Transverse colon (tissue), 4 donors: ENCODE measurements at regions not wholly inside any gene's neighbourhood (a gene's known extent, or its start where the extent isn't known, plus 50 kb on each side); places are given as distances from the start of the nearest gene placed in this dataset.
"Not testable (repeated sequence)": the region's sequence is repeated elsewhere in the genome, so short reads cannot be mapped to it uniquely, and the experiment has no call there.

Experiments used
- DNase-seq: peaks from one replicate; pipeline ENCODE4 v3.0.0-alpha.2; 2019
- H3K27ac ChIP-seq, 4 donors: fragments of 200-600 bp; sonication (generic); 2 replicates each; pipeline ENCODE4 v1.5.1; 2016 to 2018; ENCODE audit warnings: inconsistent platforms in 4 of 4
- H3K27me3 ChIP-seq: fragments of 200-600 bp; sonication (generic); 2 replicates; pipeline ENCODE4 v1.5.1; 2017; ENCODE audit warnings: inconsistent platforms
- H3K36me3 ChIP-seq, 4 donors: fragments of 200-600 bp; sonication (generic); 2 replicates each; pipeline ENCODE4 v1.5.1; 2017 to 2019; ENCODE audit warnings: inconsistent platforms in 4 of 4
- H3K4me1 ChIP-seq, 4 donors: fragments of 200-600 bp; sonication (generic); 2 replicates each; pipeline ENCODE4 v1.5.1; 2017 to 2020; ENCODE audit warnings: inconsistent platforms in 4 of 4
- H3K4me3 ChIP-seq, 4 donors: fragments of 200-600 bp; sonication (generic); 1 replicate in 1 of 4; 2 replicates in 3 of 4; pipeline versions ENCODE4 v1.5.1 to v1.6.1; 2017 to 2019; ENCODE audit warnings: inconsistent platforms in 4 of 4
- H3K9me3 ChIP-seq, 2 donors: fragments of 200-600 bp; sonication (generic); 2 replicates each; pipeline ENCODE4 v1.5.1; 2017 to 2019; ENCODE audit warnings: inconsistent platforms in 2 of 2
- CTCF ChIP-seq, 5 experiments: fragments of 200-600 bp in 3 of 5; fragments of 450-650 bp in 2 of 5; sonication (generic) in 3 of 5; IDR thresholded peaks; 1 replicate in 2 of 5; 2 replicates in 3 of 5; pipeline ENCODE4 v1.5.1; 2016 to 2017; ENCODE audit warnings: antibody characterized with exemption in 5 of 5, inconsistent platforms in 3 of 5, mild to moderate bottlenecking in 2 of 5, moderate library complexity in 1 of 5
- EP300 ChIP-seq: sonication (generic); formaldehyde crosslinking; IDR thresholded peaks from one replicate; pipeline ENCODE4 v1.6.1; 2017; ENCODE audit warnings: antibody characterized with exemption, low read depth
- POLR2A ChIP-seq: fragments of 450-650 bp; IDR thresholded peaks from one replicate; pipeline ENCODE4 v1.6.1; 2016; ENCODE audit warnings: antibody characterized with exemption, mild to moderate bottlenecking, moderate library complexity
- POLR2AphosphoS5 ChIP-seq, 3 donors: sonication (generic); formaldehyde crosslinking; IDR thresholded peaks; one replicate each; pipeline ENCODE4 v1.6.1; 2016; ENCODE audit warnings: antibody characterized with exemption in 3 of 3
- WGBS, 2 donors: methylation state at CpG; one replicate each; pipeline ENCODE4 v1.1.5; 2018; ENCODE audit warnings: low coverage in 1 of 2; 5-methylcytosine and 5-hydroxymethylcytosine counted together
- in situ Hi-C, 4 donors: fragments of 200-750 bp; cut with MboI; loops; one replicate each; pipeline versions ENCODE4 v1.15.0 to v1.15.1; 2017; ENCODE audit warnings: low sequenced_read_pairs in 3 of 4, low pct_ligation_motif_present in 1 of 4, low pct_unique_long_range_greater_than_20kb in 1 of 4
- intact Hi-C: fragments of 100-400 bp; cut with DNase I; formaldehyde crosslinking; loops from one replicate; pipeline ENCODE4 v1.15.1; 2023; ENCODE audit warnings: low total_unique reads

- TF ChIP-seq EP300 (no peak), CTCF (IDR thresholded peaks at IDR 0.05) (no peak), POLR2A (no peak), POLR2AphosphoS5 (IDR thresholded peaks at IDR 0.05) (no peak)
- DNase-seq: no peak
- Histone ChIP-seq H3K9me3 (no peaks in the 10 kb centered on the region), H3K27me3 (no peaks in the 10 kb centered on the region), H3K4me1 (no peaks in the 10 kb centered on the region), H3K4me3 (no peak overlapping the region), H3K27ac (no peak overlapping the region), H3K36me3 (no peaks in the 10 kb centered on the region)
- in situ Hi-C loops (no loop called here), intact Hi-C loops (no loop called here)
- 70 to 91% methylated on average over 1 of the region's 1 CpG for WGBS, 2 donors
Observed at GRCh38 chr2:16908656-16909055, 243.0 kb upstream of the CYRIA start.

DNA sequence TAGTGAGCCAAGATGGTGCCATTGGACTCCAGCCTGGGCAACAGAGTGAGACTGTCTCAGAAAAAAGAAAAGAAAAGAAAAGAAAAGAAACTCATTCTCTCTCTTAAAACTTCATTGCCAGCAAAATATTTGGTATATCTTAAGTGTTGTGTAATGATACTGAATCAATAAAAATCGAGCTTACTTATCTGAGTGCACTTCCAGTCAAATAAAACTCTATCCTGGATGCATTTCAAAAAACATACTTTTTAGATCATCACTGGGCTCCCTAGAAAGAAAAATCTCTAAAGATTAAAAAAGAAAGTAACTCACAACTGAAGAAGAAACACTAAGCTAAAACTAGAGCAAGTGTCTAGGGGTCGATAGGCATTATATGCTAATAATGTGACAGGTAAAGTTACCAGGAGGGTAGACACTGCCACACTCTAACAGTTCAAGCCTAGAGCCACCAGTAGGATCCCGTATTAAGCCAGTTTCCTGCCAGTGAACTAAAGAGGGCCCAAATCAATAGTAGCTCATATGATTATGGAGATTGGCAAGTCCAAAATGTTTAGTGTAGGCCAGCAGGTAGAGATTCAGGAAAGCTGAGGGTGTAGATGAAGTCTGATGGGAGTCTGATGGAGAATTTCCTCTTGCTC lies 242.1 kb upstream of the CYRIA start:
- 47 to 59% methylated on average over 3 of the region's 3 CpGs for WGBS, 2 donors
- intact Hi-C loops (no loop called here), in situ Hi-C loops (no loop called here)
- Histone ChIP-seq H3K36me3 (no peaks in the 10 kb centered on the region), H3K9me3 (no peaks in the 10 kb centered on the region), H3K27me3 (no peaks in the 10 kb centered on the region), H3K4me3 (no peak overlapping the region), H3K27ac (no peak overlapping the region), H3K4me1 (no peaks in the 10 kb centered on the region)
- TF ChIP-seq POLR2AphosphoS5 (IDR thresholded peaks at IDR 0.05): no peak
- no peak for TF ChIP-seq POLR2A
- TF ChIP-seq EP300: no peak
- no peak for TF ChIP-seq CTCF (IDR thresholded peaks at IDR 0.05)
- no peak for DNase-seq

- in situ Hi-C loops, H3K4me1 ChIP-seq, intact Hi-C loops, H3K36me3 ChIP-seq, H3K4me3 ChIP-seq, H3K27ac ChIP-seq, DNase-seq, H3K27me3 ChIP-seq, H3K9me3 ChIP-seq: not testable (repeated sequence)
- 93% methylated on average over 5 of the region's 5 CpGs; no CpG with 5 or more reads in 1 of the 2 donors for WGBS, 2 donors
Observed at GRCh38 chr2:16905325-16905724, 239.7 kb upstream of the CYRIA start.

- in situ Hi-C loops: no loop called here
Observed at GRCh38 chr2:16900405-16901025, 234.9 kb upstream of the CYRIA start.

More at GRCh38 chr2:16900405-16901025, 234.9 kb upstream of the CYRIA start:
- intact Hi-C loops: no loop called here
- Histone ChIP-seq H3K4me1 (no peaks in the 10 kb centered on the region), H3K9me3 (no peaks in the 10 kb centered on the region), H3K36me3 (no peaks in the 10 kb centered on the region), H3K27ac (no peak overlapping the region), H3K27me3 (no peaks in the 10 kb centered on the region), H3K4me3 (no peak overlapping the region)
- WGBS, 2 donors: 56 to 70% methylated on average over 5 to 6 of the region's 6 CpGs
- TF ChIP-seq POLR2A: no peak
- TF ChIP-seq CTCF (IDR thresholded peaks at IDR 0.05): peak; percentile 15 to 34 (median 25)
- no peak for DNase-seq
